GM21390 (cell line): ENCODE measurements at regions not wholly inside any gene's neighbourhood (a gene's known extent, or its start where the extent isn't known, plus 50 kb on each side); places are given as distances from the start of the nearest gene placed in this dataset.
"Not testable (repeated sequence)": the region's sequence is repeated elsewhere in the genome, so short reads cannot be mapped to it uniquely, and the experiment has no call there.

Experiments used
- ATAC-seq: cut with Tn5 transposase; IDR thresholded peaks from one replicate; pipeline ENCODE4 v1.9.1; 2021; ENCODE audit not compliant: unreplicated experiment

- ATAC-seq, result no peak
Observed at GRCh38 chr1:96130432-96130831, 591.2 kb upstream of the PTBP2 start.

DNA sequence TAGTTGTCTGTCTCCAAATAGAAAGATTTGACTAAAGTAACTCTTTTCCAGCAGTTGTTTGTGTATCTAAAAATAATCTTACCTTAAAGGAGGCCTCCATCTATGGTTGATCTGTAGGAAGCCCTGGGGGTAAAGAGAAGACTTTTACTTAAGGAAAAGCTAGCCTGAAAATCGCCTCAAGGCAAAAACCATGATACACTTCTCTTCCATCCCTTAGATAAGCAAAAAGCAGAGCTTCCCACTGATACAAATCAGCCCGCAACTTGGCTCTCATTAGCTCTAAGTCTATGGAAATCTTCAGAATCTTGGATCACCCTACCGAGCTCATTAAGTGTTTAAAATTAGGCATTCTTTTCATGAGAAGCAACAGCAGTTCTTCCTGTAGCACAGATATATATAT lies 576.9 kb upstream of the PTBP2 start:
- ATAC-seq, result no peak

GRCh38 chr1:96145492-96145891 lies 576.1 kb upstream of the PTBP2 start:
- ATAC-seq, result no peak

DNA sequence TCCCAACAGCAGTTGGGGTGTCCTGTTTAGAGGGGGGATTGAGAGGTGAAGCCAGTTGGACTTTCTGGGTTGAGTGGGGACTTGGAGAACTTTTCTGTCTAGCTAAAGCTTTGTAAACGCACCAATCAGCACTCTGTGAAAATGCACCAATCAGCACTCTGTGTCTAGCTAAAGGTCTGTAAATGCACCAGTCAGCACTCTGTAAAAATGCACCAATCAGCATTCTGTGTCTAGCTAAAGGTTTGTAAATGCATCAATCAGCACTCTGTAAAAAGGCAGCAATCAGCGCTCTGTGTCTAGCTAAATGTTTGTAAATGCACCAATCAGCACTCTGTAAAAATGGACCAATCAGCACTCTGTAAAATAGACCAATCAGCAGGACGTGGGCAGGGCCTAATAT lies 568.6 kb upstream of the PTBP2 start:
- not testable (repeated sequence) for ATAC-seq

DNA sequence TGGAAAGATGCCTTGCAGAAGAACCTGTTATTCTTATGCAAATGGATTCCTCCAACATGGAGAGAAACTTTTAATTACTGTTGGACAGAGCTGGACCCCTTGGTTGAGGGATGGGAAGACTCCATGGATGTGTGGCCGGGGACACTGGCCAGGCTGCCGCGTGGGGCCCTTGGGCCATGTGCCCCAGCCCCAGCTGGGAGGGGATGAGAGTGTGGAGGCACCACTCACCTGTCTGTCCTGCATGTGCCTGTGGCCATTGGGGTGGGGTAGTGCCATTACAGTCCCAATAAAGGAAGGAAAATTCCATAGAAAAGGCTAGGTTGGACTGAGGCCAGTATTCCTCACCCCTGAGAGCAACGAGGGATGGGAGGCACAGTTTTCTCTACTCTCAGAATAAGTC lies 564.5 kb upstream of the PTBP2 start:
- ATAC-seq, result no peak

- ATAC-seq, result no peak
Observed at GRCh38 chr1:96159379-96159778, 562.2 kb upstream of the PTBP2 start.

GRCh38 chr1:96164053-96164452 lies 557.5 kb upstream of the PTBP2 start:
- ATAC-seq, result no peak

- ATAC-seq, result no peak
Observed at GRCh38 chr1:96178053-96178452, 543.5 kb upstream of the PTBP2 start.

DNA sequence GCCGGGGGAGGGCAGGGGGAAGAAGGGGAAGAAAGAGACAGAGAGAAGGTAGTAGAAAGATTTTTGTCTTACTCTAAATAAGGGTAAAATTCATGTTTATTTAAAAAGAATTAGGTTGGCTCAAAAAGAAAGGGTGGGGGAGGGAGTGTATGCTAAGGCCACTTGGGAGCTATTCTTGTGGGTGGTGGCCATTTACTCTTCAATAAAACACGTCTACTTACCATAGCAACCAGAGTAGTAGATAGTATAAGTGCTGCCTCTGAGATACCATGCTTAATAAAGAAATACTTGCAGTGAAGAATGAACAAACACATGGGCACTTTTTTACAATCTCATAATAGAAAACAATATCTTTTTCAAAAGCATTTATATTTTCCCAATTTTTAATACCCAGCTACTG lies 538.1 kb upstream of the PTBP2 start:
- no peak for ATAC-seq

- no peak for ATAC-seq
Observed at GRCh38 chr1:96183928-96184327, 537.7 kb upstream of the PTBP2 start.

DNA sequence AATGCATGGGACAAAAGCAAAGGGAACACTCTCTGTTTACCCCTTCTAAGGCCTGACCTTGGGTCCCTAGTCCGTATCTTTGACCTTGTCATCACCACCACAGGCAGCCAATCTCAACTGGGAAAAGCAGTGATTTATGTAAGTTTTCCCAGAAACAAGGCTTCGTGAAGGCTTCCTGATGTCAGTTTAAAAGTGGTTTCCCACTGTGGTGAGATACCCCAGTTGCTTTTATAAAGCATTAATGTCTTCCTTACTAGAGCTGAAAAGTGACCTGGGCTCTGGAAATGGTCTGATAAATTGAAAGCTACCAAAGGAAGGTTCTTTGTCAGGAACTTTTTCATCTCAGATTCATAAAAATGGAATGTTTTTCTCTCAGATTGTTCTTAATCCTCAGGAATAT lies 536.4 kb upstream of the PTBP2 start:
- no peak for ATAC-seq

GRCh38 chr1:96187020-96187419 lies 534.6 kb upstream of the PTBP2 start:
- ATAC-seq, result no peak

- ATAC-seq, result no peak
Observed at GRCh38 chr1:96191165-96191564, 530.4 kb upstream of the PTBP2 start.

DNA sequence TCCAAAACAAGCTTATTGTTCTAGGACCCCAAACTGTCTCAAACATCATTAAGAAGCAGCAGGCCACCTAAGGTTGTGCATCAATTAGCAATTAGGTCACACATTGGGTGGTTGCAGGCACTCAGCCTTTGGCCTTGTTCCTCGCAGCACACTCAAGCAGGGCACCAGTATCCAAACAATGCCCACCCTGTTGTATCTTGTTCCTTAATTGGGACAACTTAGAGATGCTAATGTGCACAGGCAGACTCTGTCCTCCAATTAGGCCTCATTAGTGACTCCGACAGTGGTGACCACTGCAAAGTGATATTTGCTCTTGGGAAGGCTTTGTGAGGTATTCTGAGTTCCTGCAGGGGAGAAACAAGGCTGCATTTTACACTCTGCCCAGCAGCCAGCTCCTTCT lies 515.1 kb upstream of the PTBP2 start:
- no peak for ATAC-seq

DNA sequence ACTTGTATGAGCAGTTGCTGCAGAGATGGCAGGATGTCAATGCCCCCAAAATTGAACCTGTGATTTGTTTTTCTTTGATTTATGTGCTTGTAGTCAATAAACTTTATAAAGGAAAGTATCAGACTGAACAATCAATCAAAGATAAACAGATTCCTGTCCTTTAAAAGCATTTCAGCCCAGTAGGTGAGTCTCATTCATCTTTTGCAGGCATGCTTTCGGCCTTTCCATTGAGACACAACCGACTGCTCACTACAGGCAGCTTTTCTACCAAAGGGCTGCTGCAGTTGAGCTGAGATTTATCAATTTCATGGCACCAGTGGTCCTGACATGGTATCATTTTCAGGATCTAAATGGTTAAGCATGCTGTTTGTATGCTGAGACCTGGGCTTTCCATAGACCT lies 513.6 kb upstream of the PTBP2 start:
- ATAC-seq, result no peak

GRCh38 chr1:96208428-96208827 lies 513.2 kb upstream of the PTBP2 start:
- ATAC-seq, result no peak

DNA sequence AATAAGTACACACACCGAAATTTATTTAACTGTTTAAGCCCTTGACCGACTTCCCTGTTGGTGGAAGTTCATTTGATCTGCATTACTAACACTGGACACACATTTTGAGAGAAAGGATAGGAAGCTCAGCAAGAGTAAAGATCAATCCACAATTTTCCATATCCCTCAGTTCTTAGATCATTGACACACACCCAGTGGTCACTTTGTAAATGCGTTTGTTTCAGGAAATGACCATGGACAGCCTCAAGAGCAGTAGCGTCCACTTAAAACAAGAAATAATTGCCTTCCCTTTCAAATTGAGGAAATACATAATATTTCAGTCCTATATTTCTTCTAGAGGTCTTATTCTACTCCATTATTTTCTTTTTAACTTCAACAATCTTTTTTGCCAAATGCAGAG lies 511.5 kb upstream of the PTBP2 start:
- no peak for ATAC-seq

- ATAC-seq, result no peak
Observed at GRCh38 chr1:96211202-96211601, 510.4 kb upstream of the PTBP2 start.

DNA sequence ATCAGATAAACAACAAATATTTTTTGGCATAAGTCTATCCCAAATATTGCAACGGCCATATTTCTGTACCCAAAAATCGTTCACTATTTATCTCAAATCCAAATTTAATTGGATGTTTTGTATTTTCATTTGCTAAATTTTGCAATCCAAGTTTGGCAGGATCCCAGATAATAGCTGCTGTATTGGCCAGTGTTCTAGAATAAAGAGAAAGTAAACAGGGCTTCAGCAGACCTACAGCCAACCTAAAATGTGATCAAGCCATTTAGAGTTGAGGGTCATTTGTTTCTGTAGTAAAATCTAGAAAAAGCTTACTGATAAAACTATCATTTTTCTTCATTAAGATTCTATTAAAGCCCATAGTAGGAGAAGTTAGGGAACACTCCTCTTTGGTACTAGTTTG lies 506.6 kb upstream of the PTBP2 start:
- ATAC-seq, result no peak

DNA sequence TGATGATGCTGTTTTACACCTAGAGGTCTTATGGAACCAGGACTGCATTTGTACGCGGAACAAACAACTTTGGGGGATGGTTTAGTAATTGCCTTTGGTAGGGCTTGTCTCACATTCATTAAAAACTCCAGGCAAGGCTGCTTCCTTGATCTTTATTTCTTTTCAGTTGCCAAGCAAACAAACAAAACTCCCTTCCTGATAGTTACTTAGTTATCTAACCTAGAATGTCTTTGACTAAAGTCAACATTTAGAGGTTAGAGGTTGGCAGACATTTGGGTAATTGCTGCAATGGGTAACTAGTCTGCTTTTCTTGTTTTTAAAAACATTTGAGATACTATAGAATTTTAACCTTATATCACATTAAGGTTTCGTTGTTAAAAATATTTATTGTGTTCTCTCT lies 500.9 kb upstream of the PTBP2 start:
- ATAC-seq, result no peak

DNA sequence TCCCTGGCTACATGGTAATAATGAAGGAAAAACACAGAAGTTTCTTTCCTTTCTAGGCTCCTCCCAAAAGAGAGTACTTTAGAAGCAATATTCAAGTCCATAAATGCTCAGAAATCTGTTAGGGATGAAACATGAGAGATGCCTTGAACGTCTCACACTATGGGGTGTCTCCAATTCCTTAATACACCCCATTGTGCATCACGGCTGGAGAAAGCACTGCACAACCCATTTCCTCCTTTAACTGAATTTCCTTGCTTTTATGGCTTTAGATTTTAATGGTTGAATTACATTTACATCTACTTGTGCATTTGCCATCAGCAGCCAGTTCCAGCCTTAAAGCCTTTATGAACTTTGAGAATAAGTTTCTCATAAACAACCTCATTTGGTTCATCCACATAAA lies 498.9 kb upstream of the PTBP2 start:
- ATAC-seq, result no peak

DNA sequence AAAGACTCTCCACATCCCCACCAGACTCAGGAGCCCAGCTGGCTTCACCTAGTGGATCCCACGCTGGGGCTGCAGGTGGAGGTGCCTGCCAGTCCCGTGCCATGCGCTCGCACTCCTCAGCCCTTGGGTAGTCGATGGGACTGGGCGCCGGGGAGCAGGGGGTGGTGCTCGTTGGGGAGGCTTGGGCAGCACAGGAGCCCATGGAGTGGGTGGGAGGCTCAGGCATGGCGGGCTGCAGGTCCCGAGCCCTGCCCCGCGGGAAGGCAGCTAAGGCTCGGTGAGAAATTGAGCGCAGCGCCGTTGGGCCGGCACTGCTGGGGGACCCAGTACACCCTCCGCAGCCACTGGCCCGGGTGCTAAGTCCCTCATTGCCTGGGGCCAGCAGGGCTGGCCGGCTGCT lies 497.4 kb upstream of the PTBP2 start:
- ATAC-seq, result not testable (repeated sequence)

DNA sequence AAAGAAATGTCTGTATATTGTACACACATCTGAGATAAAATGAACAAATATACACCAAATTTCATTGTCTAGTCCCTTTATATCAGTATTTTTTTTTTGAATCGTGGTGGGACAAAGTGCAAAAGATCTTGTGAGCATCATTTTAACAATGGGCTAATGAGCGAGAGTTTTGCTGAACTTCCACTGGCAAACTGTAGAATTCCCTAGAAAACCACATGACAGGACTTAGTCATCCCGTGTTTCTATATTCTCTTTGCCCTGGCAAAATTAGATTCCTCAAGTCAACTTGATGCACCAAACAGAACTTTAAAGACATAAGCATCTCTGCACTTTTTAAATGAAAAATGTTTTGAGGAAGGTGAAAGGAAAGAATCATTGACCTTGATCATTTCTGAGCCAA lies 488.2 kb upstream of the PTBP2 start:
- no peak for ATAC-seq

- no peak for ATAC-seq
Observed at GRCh38 chr1:96234299-96234698, 487.3 kb upstream of the PTBP2 start.
